ENCODE measurements at regions not wholly inside any gene's neighbourhood (a gene's known extent, or its start where the extent isn't known, plus 50 kb on each side); places are given as distances from the start of the nearest gene placed in this dataset.
A peak's percentile ranks its signal among the peaks of the same experiment; 100 is the strongest.

- Histone ChIP-seq H3K27ac (peak overlapping the region in 1 of 8 donors; percentile 46), H3K4me1 (no peaks in the 10 kb centered on the region), H3K36me3 (no peaks in the 10 kb centered on the region), H3K9me3 (no peaks in the 10 kb centered on the region), H3K4me3 (no peak overlapping the region), H3K27me3 (replicated peaks in 1 of 7) (peaks cover 0 to 26% (median 0%) of the 10 kb centered on the region in 7 donors)
- 74 to 85% (median 81%) methylated on average over 8 of the region's 8 CpGs for WGBS, 5 donors
- no peak for DNase-seq
- TF ChIP-seq POLR2A (IDR thresholded peaks at IDR 0.05) (no peak), POLR2AphosphoS5 (IDR thresholded peaks at IDR 0.05) (peak in 1 of 3 donors; percentile 57)
- intact Hi-C loops (cut with DNase I; ENCODE audit: low total_unique reads), result no loop called here
These were observed 82.5 kb upstream of the FICD start for GRCh38 chr12:108432423-108433121.

DNA sequence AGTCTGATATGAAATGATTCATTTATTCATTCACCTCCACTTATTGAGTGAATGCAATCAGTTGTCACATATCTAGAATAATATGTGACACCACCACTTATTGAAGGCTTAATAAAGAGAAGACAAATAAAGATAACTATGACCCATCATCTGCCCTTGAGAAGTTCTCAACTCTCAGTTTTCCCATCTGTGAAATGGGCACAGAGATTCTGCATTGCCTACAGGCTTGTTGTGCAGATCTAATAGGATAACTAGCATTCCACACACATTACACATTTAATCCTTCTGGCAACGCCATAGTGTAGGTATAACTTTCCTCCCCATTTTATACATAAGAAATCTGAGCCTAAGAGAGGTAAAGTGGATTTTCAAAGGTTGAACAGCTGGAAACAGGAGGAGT, 84.2 kb upstream of the FICD start:
- 0 to 81% (median 57%) methylated on average over 1 of the region's 1 CpG for WGBS, 5 donors
- no peak overlapping the region for H3K4me3 ChIP-seq
- TF ChIP-seq POLR2A (IDR thresholded peaks at IDR 0.05), result no peak
- TF ChIP-seq POLR2AphosphoS5 (IDR thresholded peaks at IDR 0.05), result no peak
- TF ChIP-seq CTCF (IDR thresholded peaks at IDR 0.05 in 8 of 11, conservative IDR thresholded peaks at IDR 0.05 in 3 of 11), result no peak
- peaks cover 0 to 30% (median 0%) of the 10 kb centered on the region in 7 donors for H3K27me3 ChIP-seq (replicated peaks in 1 of 7)
- intact Hi-C loops (cut with DNase I; ENCODE audit: low total_unique reads), result no loop called here
- H3K9me3 ChIP-seq, result no peaks in the 10 kb centered on the region
- no peak for DNase-seq
- no peak overlapping the region for H3K27ac ChIP-seq
- H3K4me1 ChIP-seq, result no peaks in the 10 kb centered on the region
- no peaks in the 10 kb centered on the region for H3K36me3 ChIP-seq

GRCh38 chr12:108430245-108430644, 84.8 kb upstream of the FICD start:
- Histone ChIP-seq H3K36me3 (no peaks in the 10 kb centered on the region), H3K9me3 (no peaks in the 10 kb centered on the region), H3K27me3 (replicated peaks in 1 of 7) (peaks cover 0 to 35% (median 0%) of the 10 kb centered on the region in 7 donors), H3K4me1 (no peaks in the 10 kb centered on the region), H3K27ac (no peak overlapping the region), H3K4me3 (no peak overlapping the region)
- TF ChIP-seq POLR2A (IDR thresholded peaks at IDR 0.05), result no peak
- no peak for TF ChIP-seq POLR2AphosphoS5 (IDR thresholded peaks at IDR 0.05)
- no peak for TF ChIP-seq CTCF (IDR thresholded peaks at IDR 0.05 in 8 of 11, conservative IDR thresholded peaks at IDR 0.05 in 3 of 11)
- no peak for DNase-seq
- 31 to 38% (median 36%) methylated on average over 6 of the region's 6 CpGs for WGBS, 5 donors
- intact Hi-C loops (cut with DNase I; ENCODE audit: low total_unique reads), result no loop called here

GRCh38 chr12:108425238-108425795, 86.2 kb upstream of the CMKLR1 start:
- no peak for TF ChIP-seq POLR2A (IDR thresholded peaks at IDR 0.05)
- no peak for TF ChIP-seq CTCF (IDR thresholded peaks at IDR 0.05 in 8 of 11, conservative IDR thresholded peaks at IDR 0.05 in 3 of 11)
- no peak for TF ChIP-seq POLR2AphosphoS5 (IDR thresholded peaks at IDR 0.05)
- no peaks in the 10 kb centered on the region for H3K9me3 ChIP-seq

More at GRCh38 chr12:108425238-108425795, 86.2 kb upstream of the CMKLR1 start:
- intact Hi-C loops (cut with DNase I; ENCODE audit: low total_unique reads), result no loop called here
- no peak for DNase-seq
- H3K4me3 ChIP-seq, result no peak overlapping the region
- peaks cover 0 to 11% (median 0%) of the 10 kb centered on the region in 7 donors for H3K27me3 ChIP-seq (replicated peaks in 1 of 7)
- no peaks in the 10 kb centered on the region for H3K36me3 ChIP-seq
- H3K27ac ChIP-seq, result no peak overlapping the region
- no peaks in the 10 kb centered on the region for H3K4me1 ChIP-seq

All from spleen (tissue), 11 donors.